GM21390 (cell line): ENCODE measurements at regions not wholly inside any gene's neighbourhood (a gene's known extent, or its start where the extent isn't known, plus 50 kb on each side); places are given as distances from the start of the nearest gene placed in this dataset.
"Not testable (repeated sequence)": the region's sequence is repeated elsewhere in the genome, so short reads cannot be mapped to it uniquely, and the experiment has no call there.

Source experiments
- ATAC-seq: cut with Tn5 transposase; IDR thresholded peaks from one replicate; pipeline ENCODE4 v1.9.1; 2021; ENCODE audit not compliant: unreplicated experiment

DNA sequence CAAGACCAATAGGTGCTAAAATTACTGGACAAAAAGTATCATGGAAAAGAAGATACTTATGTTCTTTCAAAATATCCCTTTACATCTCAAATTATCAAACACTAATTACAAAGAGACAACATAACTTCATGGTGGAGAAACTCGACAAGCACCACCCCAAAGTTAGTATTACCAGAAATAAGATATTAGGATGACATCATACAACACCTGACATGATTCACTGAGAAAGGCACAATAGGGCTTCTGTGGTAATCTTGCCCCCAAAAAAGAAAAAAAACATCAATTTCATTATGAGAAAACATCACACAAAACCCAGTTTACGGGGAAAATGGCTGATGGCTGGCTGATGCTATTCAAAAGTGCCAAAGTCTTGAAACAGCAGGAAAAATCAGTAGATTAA lies 1781.7 kb upstream of the PCDH10 start:
- no peak for ATAC-seq

DNA sequence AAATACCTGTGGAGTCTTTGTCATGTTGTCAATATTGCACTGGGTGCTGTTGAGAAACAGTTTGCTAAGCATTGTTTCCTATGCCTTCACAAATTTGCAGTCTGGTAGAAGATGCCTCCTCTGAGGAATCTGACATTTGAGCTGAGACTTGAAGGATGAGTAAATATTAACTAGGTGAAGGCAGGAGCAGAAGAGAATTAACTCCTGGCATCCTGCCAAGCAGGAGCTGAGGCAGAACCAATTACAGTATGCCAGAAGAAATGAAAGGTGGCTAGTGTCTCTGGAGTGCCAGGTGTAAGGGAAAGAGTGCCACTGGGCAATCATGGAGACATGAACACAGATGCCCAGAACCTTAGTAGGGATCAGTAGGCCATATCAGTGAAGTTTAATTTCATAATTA lies 1778.2 kb upstream of the PCDH10 start:
- no peak for ATAC-seq

DNA sequence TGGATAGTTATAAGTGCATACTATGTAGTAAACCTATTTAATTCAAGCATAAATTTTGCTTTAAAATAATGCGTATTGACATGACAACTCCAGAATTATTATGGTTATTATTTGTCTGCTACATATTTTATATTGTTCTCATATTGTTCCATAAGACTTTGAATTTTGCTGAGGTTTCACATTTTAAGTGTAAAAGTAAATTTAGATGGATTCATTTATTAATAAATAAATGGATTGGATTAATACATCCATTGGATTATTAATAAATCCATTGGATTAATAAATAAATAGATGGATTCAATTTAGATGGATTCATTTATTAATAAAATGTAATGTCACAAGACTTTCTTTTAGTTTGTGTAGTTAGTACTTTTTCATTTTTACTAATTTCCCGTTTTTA lies 1768.0 kb upstream of the PCDH10 start:
- ATAC-seq = no peak

DNA sequence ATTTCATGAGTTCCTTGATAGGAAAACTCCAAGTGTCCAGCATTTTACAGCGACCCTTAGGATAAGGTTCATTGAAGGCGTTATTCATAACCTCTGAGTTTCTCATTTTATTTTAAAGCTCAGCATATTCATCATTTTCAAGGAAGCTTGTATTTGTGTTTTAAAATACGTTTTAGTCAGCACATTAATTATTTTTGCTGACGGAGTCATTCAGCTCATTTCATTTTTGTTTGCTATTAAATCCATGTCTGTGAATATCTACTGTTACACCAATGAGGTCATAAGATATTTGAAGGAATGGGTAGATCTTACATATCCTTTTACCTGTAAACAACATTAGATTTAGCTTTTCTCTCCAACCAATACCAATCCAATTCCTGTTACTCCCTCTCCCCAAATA lies 1766.3 kb upstream of the PCDH10 start:
- no peak for ATAC-seq

DNA sequence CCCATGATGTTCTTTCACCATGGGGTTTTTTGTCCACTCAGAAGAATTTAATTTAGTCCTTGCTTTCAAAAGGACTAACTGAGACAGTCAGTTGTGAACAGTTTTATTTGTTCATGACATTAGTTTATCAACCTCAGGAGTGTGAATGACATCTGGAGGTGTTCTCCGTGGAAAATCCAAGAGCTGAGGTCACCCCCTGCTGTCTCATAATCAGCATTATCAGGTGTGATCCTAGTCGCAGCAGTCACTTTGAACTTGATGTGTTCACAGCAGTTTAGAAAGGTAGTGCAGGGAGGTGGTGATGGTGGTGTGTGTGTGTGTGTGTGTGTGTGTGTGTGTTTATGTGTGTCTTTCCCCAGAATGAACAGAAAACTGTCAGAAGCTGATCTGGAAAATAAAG lies 1760.8 kb upstream of the PCDH10 start:
- ATAC-seq = no peak

DNA sequence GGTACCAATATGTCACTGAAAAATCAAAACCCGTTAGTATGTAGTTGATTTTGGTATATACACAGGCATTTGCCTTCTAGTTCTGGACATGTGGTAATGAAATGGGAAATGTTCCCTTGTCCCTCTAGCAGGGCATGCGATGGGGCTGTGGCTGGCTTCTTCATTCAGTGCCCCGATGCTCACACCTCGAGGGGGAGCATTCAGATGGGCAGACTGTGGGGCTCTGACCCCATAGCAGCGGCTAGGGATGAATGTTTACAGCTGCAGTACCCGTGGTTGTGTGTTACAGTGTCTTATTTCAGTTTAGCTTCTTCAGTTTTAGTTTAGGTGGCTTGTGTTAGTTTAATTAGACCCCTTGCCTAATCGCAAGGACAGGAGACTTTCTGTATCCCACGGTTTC lies 1741.0 kb upstream of the PCDH10 start:
- ATAC-seq = no peak

DNA sequence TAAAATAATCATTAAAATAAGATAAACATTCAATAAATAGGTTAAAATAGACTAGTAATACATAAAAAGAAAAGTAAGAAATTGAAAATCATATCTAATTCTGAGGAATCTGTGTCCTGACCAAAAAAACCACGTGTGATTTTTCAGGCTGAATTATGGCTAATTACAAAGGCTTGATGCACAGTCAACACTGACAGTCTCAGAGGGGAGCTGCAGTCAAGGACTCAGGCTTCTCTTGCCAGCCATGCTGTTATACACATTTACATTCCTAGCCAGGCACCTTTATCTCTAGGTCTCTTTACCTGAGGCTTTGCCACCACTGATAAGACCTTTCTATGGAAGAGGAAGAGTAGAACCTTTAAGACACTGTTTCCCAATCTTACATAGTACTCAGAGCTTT lies 1737.7 kb upstream of the PCDH10 start:
- ATAC-seq = no peak

DNA sequence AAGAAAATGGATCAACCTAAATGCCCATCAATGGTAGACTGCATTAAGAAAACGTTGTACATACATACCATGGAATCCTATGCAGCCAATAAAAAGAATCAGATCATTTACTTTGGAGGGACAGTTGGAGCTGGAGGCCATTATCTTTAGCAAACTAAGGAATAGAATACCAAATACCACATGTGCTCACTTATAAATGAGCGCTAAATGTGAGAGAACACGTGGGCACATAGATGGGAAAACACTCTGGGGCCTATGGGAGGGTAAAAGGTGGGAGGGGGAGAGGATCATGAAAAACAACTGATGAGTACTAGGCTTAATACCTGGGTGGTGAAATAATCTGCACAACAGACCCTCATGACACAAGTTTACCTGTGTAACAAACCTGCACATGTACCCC lies 1729.9 kb upstream of the PCDH10 start:
- ATAC-seq = no peak

DNA sequence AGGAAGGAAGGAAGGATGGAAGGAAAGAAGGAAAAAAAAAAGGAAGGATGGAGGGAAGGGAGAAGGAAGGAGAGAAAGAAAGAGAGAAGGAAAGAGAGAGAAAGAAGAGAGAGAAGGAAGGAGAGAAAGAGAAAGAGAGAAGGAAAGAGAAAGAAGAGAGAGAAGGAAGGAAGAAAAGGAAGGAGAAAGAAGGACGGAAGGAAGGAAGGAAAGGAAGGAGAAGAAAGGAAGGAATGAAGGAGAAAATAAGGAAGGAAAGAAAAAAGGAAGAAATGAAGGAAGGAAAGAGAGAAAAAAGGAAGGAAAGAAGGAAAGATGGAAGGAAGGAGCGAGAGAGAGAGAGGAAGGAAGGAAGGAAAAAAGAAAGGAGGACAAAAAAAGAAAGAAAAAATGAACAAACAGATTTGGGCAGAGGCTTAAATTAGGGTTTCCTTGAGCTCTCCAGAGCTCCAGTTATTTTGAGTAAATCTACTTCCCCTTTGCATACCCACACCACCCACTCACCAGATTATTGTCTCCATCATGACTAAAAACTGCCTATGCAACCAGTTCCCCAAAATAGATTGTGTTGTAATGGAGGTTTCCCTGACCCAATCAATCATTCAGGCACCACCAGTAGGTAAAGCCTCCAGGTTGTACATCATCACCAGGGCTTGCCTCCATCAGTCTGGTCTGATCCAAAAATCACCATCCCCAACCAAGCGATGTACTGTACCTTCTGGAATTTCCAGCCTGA lies 1722.9 kb upstream of the PCDH10 start:
- no peak for ATAC-seq

DNA sequence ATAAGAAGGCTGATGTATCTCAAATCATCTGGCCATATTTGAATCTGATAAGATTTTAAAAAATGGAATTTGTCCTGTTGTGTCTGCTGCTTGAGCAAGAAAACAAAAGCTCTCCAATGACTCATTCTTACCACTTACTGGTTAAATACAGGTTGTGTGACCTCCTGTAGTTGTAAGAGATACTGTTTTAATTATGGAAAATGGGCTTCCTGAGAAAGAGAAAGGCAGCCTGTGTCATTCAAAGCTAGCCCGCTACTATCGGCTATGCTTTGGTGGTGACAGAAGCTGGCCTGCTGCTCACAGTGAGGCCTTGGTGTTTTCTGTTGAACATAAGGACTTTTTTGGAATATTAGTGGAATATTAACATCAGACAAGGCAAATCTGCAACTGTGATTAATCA lies 1722.1 kb upstream of the PCDH10 start:
- ATAC-seq = no peak

DNA sequence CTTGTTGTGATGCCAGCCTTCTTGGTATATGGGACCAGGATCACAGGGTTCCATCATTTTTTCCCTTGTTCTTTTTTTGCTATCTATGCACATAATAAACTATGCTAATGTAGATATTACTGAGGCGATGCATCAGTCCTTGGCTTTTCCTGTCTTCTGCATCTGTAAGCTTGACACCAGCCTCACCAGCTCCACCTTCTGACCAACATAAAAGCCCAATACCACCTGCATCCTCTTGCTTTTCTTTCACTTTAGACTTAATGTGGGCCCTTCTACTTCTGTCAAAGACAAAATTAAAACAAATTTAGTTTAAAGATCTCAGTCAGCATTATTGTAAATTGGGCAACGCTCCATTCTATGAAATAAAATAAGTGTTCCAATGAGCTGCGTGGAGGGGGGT lies 1718.8 kb upstream of the PCDH10 start:
- ATAC-seq = no peak

DNA sequence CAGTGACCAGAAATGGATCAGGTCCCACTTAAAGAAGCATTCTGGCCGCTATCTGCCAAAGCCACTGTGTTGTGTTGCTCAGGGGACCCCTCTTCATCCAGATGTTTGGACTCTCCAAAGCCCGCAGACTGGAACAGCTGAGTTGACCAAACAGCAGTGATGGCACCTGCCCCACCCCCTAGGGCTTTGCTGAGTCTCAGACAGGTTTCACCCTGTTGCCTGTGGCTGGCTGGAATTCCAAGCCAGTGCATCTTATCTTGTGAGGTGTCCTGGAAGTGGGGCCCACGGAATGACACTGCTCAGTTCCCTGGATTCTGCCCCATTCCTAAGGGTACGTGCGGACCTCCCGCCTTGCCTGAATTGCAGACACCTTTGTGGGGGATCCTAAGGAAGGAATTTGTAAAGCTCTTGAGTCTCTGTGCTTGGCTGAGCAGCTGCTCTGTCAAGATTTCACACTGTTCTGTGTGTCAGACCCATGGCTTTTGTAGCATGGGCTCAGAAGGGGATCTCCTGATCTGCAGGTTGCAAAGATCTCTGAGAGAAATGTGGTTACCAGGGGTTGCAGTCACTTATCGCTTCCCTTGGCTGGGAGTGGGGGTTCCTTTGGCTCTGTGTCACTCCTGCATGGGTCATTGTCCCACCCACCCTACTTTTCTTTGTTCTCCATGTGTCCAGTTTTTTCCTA lies 1707.9 kb upstream of the PCDH10 start:
- no peak for ATAC-seq

DNA sequence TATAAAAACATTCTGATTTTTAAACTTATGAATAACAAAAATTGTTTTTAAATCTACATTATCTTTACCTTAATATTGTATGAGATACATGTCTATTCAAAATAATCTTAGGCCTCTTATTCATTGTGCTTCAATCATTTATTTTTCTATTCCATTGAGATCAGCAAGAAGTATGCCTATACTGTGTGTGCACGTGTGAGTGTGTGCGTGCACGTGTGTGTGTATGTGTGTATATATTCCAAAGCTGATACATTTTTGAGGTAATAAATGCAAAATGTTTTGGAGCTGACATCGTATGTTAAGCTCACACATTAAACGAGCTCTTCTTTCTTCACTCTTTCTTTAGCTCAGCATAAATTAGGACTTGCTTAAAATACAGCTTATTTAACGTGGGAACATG lies 1701.2 kb upstream of the PCDH10 start:
- ATAC-seq = no peak

DNA sequence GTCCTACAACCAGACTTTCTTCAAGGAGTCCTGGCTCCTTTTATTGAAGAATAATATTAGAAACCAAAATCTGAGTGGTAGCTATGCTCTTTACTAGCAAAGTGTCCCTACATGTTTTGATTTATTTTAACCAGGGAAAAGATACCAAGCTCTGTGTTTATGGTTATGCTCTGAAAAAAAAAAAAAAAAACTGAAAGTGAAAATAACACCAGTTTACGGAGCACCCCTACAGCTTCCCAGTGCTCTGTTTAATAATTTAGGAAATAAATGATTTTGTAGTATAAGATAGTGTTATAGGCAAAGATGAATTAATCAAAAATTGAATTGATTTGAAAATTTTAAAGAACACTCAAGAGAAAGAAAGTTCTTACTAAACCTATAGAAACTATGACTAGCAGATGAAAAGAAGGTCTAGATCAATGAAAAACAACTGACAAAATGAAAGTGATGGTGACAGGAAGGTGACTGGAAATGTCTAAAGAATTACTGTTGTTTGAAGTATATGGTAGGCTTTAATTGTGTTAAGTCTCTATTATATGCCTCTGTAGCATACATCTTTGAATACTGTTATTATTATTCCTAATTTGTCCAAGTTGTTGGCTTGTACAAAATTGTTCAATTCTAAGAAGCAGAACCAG lies 1698.4 kb upstream of the PCDH10 start:
- no peak for ATAC-seq

DNA sequence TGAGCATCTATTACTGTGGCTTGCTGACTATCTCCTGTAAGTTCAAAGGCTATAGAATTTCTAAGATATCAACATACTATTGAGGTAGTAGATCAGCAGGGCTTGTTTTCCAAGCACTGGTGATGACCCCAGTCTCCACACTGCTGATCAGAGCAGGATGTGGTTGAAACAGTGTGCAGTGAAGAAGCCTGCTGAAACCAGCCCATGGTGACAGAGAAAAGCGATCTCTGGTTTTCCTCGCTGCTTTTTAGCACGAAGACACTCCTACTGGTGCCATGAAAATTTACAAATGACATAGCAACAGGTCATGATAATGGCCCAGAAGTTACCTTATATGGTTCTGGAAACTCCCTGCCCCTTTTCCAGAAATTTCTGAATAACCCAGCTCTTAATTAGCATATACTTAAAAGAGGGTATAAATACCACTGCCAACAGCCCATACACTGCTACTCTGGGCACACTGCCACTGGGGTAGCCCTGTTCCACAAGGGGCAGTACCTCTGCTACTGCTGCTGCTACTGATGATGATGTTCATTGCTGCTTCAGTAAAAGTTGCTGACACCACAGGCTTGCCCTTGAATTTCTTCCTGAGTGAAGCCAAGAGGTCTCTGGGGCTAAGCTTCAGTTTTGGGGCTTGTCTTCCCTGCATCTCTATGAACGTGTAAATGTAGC lies 1689.5 kb upstream of the PCDH10 start:
- ATAC-seq = no peak

DNA sequence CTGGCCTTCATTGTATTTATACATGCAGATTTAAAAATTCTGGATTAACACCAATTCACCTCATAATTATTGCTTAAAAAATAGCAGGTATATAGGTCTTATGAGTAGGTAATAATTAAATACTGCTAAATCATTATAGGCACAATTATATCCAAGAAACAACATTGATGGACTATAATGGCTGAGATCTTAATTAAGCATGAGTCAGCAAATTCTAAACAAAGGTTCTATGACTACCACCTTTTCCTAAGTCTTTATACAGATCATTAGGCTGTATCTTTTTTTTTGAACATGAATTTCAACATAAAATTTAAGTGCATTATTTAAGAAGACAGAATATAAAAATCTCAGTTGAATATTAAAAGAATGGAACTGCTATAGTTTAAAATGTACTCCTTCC lies 1678.7 kb upstream of the PCDH10 start:
- no peak for ATAC-seq

DNA sequence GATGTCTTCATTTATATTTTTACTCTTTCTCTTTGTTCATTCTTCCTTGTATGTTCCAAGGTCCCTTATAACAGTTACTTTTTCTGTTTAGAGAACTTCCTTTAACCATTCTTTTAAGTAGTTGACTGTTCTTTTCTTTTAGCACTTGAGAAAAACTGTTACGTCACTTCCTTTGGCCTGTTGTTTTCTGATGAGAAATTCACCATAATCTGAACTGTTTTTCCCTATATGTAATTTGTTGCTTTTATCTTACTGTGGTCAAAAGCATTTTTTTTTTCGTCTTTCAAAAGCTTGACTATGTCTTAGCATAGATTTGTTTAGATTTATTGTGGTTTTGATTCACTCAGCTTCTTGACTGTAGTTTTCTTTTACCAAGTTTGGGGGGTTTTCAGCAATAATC lies 1660.3 kb upstream of the PCDH10 start:
- no peak for ATAC-seq

DNA sequence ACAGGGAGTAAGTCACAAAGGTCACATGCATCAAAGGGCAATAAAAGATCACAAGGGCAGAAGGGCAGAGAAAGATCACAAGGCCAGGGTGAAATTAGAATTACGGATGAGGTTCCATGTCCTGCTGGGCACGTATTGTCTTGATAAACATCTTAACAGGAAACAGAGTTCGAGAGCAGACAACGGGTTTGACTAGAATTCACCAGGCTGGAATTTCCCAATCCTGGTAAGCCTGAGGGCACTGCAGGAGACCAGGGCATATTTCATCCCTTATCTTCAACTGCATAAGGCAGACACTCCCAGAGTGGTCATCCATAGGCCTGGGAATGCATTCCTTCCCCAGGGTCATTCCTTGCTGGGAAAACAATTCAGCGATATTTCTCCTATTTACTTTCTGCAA lies 1652.9 kb upstream of the PCDH10 start:
- not testable (repeated sequence) for ATAC-seq

DNA sequence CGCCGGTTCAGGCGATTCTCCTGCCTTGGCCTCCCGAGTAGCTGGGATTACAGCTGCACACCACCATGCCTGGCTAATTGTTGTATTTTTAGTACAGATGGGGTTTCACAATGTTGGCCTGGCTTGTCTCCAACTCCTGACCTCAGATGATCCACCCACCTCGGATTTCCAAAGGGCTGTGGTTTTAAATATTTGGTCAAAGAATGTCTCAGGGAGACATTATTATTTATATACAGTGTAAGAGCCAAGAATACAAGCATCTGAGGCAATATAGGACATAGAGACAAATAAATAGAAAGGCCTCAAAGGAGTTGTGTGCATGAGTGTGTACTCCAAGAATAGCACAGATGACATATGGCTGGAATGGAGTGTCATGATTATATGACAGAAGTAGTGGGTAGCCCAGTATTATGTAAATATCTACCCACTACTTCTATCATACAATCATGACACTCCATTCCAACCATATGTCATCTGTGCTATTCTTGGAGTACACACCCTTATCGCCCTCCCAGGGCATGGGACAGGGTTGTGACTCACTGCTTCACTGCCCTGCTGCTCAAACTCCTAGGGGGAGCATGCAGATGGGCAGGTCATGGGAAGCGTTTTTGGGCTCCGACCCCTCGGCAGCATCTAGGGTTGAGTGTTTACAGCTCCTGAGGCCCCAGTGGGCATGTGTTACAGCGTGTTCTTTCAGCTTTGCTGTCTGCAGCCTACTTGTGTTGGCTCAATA lies 1649.8 kb upstream of the PCDH10 start:
- ATAC-seq = no peak

DNA sequence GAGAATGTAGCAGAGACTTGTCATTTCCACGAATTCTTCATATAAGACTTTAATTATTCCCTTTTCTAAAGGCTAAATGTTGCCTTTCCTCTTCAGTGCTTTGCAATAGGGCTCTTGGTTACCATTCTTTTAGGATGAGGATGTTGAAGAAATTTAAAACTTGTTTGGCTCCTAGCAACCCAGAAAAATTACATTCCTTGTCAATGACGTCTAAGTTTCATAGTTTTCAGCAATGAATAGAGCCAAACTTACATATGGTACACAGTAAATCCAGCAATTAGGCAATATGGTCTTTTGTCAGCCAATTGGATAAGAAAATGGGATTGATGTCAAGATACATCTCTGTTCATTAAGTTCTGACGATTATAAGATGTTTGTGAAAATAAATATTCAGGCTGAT lies 1639.6 kb upstream of the PCDH10 start:
- ATAC-seq = no peak

DNA sequence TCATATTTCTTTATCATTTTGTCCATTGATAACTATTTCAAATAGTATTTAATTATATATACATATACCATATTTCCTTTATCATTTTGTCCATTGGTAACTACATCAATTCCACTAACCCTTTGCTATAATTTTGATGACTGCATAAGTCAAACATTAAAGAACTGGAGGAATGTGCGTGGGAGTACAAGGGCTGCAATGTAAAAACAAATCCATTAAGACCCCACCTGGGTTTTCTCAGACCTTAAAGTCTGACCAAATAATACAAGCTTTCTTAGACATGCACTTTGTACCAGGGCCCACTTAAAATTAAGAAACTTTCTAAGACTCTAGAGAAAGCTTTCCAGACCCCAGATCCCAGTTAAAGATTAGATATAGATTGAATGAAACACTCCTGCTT lies 1622.4 kb upstream of the PCDH10 start:
- ATAC-seq = no peak
